ENCODE measurements at regions not wholly inside any gene's neighbourhood (a gene's known extent, or its start where the extent isn't known, plus 50 kb on each side); places are given as distances from the start of the nearest gene placed in this dataset.

- no peak for TF ChIP-seq CTCF (IDR thresholded peaks at IDR 0.05; ENCODE audit: extremely low read depth in 1 of 2, insufficient read depth in 1 of 2, low read depth in 1 of 2, low read length in 2 of 2)
- no peak for TF ChIP-seq POLR2AphosphoS5 (IDR thresholded peaks at IDR 0.05; ENCODE audit: insufficient read depth, low read depth, low read length)
- no peak for TF ChIP-seq POLR2A (IDR thresholded peaks at IDR 0.05; ENCODE audit: low read depth, low read length)
- TF ChIP-seq EZH2 (IDR thresholded peaks at IDR 0.05; ENCODE audit: borderline replicate concordance, low read depth, low read length, severe bottlenecking): no peak
- TF ChIP-seq JUN (IDR thresholded peaks at IDR 0.05; ENCODE audit: borderline replicate concordance, insufficient read depth, insufficient read length, low read depth): no peak
- TF ChIP-seq MAX (IDR thresholded peaks at IDR 0.05; ENCODE audit: insufficient read depth, insufficient read length): no peak
- TF ChIP-seq MYC (IDR thresholded peaks at IDR 0.05; ENCODE audit: low read depth, low read length): no peak
- no peak for TF ChIP-seq GATA2 (IDR thresholded peaks at IDR 0.05; ENCODE audit: insufficient read depth, insufficient read length, low read depth, low read length)
Measured at GRCh38 chr11:106601684-106602297, 416.5 kb downstream of the GUCY1A2 start.

Data from endothelial cell of umbilical vein (primary cell).